ENCODE measurements at regions not wholly inside any gene's neighbourhood (a gene's known extent, or its start where the extent isn't known, plus 50 kb on each side); places are given as distances from the start of the nearest gene placed in this dataset.
A peak's percentile ranks its signal among the peaks of the same experiment; 100 is the strongest.

- DNase-seq = no peak
These were observed 112.9 kb downstream of the METRNL start for GRCh38 chr17:83192161-83192788.

GRCh38 chr17:83192789-83193335 lies 113.5 kb downstream of the METRNL start:
- DNase-seq = peak in 1 of 6 experiments; percentile 22

- peak in 1 of 6 experiments; percentile 22 for DNase-seq
These were observed 114.2 kb downstream of the METRNL start for GRCh38 chr17:83193336-83194185.

- DNase-seq = no peak
These were observed 114.8 kb downstream of the METRNL start for GRCh38 chr17:83194186-83194561.

GRCh38 chr17:83194761-83195329 lies 115.4 kb downstream of the METRNL start:
- DNase-seq = no peak

- DNase-seq = no peak
These were observed 116.1 kb downstream of the METRNL start for GRCh38 chr17:83195330-83196023.

GRCh38 chr17:83196024-83196365 lies 116.6 kb downstream of the METRNL start:
- DNase-seq = no peak

- no peak for DNase-seq
These were observed 117.0 kb downstream of the METRNL start for GRCh38 chr17:83196366-83196765.

GRCh38 chr17:83196973-83197880 lies 117.8 kb downstream of the METRNL start:
- no peak for DNase-seq

GRCh38 chr17:83198366-83199341 lies 119.2 kb downstream of the METRNL start:
- DNase-seq = no peak

GRCh38 chr17:83199500-83200201 lies 120.2 kb downstream of the METRNL start:
- DNase-seq = peak in 2 of 6 experiments; percentile 10 to 37

- DNase-seq = no peak
These were observed 120.9 kb downstream of the METRNL start for GRCh38 chr17:83200231-83200699.

GRCh38 chr17:83200751-83201150 lies 121.3 kb downstream of the METRNL start:
- no peak for DNase-seq

GRCh38 chr17:83201206-83202001 lies 122.0 kb downstream of the METRNL start:
- DNase-seq = no peak

- DNase-seq = no peak
These were observed 122.9 kb downstream of the METRNL start for GRCh38 chr17:83202002-83203000.

GRCh38 chr17:83203073-83203471 lies 123.7 kb downstream of the METRNL start:
- DNase-seq = no peak

- no peak for DNase-seq
These were observed 124.2 kb downstream of the METRNL start for GRCh38 chr17:83203472-83204221.

All from stimulated activated naive CD4-positive, alpha-beta T cell (primary cell).